ENCODE measurements at regions not wholly inside any gene's neighbourhood (a gene's known extent, or its start where the extent isn't known, plus 50 kb on each side); places are given as distances from the start of the nearest gene placed in this dataset.

DNA sequence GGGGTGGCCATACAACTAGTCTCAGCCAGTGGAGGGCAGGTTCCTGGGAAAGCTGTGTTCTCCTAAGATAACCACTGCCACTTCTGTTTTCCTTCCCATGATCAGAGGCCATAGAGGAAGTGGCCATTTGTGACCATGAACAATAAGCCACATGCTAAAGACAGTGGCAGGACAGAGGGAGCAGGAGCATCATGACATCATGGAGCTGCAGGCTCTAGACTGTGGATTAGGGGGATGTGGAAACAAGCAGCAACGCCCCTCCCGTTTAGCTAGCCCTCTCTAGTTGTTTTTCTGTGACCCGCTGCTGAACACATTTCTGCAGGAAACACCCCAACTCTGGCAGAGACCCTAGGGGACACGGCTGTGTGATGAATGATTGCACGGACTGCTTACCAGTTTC lies 195.0 kb upstream of the NECTIN1 start:
- TF ChIP-seq, protein P1, sequence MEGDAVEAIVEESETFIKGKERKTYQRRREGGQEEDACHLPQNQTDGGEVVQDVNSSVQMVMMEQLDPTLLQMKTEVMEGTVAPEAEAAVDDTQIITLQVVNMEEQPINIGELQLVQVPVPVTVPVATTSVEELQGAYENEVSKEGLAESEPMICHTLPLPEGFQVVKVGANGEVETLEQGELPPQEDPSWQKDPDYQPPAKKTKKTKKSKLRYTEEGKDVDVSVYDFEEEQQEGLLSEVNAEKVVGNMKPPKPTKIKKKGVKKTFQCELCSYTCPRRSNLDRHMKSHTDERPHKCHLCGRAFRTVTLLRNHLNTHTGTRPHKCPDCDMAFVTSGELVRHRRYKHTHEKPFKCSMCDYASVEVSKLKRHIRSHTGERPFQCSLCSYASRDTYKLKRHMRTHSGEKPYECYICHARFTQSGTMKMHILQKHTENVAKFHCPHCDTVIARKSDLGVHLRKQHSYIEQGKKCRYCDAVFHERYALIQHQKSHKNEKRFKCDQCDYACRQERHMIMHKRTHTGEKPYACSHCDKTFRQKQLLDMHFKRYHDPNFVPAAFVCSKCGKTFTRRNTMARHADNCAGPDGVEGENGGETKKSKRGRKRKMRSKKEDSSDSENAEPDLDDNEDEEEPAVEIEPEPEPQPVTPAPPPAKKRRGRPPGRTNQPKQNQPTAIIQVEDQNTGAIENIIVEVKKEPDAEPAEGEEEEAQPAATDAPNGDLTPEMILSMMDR (IDR thresholded peaks at IDR 0.05; ENCODE audit: insufficient read depth, low read depth, low read length) = no peak
- TF ChIP-seq EZH2 (IDR thresholded peaks at IDR 0.05; ENCODE audit: insufficient read depth, low read length) = no peak

Data from astrocyte (in vitro differentiated cells and primary cell).